Upper lobe of left lung (tissue), 4 donors: ENCODE measurements at regions not wholly inside any gene's neighbourhood (a gene's known extent, or its start where the extent isn't known, plus 50 kb on each side); places are given as distances from the start of the nearest gene placed in this dataset.

ENCODE experiments used
- POLR2A ChIP-seq, 4 donors: fragments of 450-650 bp; IDR thresholded peaks; one replicate each; pipeline ENCODE4 v1.5.1; 2016 to 2017; ENCODE audit warnings: antibody characterized with exemption in 4 of 4, mild to moderate bottlenecking in 2 of 4
- POLR2AphosphoS5 ChIP-seq, 2 donors: sonication (generic); formaldehyde crosslinking; IDR thresholded peaks; one replicate each; pipeline ENCODE4 v1.5.1; 2017; ENCODE audit warnings: antibody characterized with exemption in 2 of 2
- TF ChIP-seq, protein P1 (sequence below), 6 experiments: fragments of 450-650 bp in 4 of 6; fragments of 200-600 bp in 2 of 6; sonication (generic) in 2 of 6; IDR thresholded peaks; one replicate each; pipeline ENCODE4 v1.5.1; 2016 to 2019; ENCODE audit warnings: antibody characterized with exemption in 6 of 6

DNA sequence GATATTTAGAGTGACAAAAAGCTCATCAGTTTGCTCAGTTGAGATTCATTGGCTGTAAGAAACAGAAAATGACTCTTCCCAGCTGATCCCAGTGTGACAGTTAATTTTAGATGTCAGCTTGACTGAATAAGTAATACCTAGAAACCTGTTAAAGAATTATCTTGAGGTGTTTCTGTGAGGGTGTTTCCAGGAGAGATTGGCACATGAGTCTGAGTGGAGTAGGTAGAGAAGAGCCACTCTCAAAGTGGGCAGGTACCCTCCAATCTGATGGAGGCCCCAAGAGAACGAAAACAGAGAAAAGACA, 200.8 kb upstream of the BTBD3 start:
- no peak for TF ChIP-seq POLR2A (IDR thresholded peaks at IDR 0.05)
- TF ChIP-seq POLR2AphosphoS5 (IDR thresholded peaks at IDR 0.05), result no peak
- TF ChIP-seq, protein P1, sequence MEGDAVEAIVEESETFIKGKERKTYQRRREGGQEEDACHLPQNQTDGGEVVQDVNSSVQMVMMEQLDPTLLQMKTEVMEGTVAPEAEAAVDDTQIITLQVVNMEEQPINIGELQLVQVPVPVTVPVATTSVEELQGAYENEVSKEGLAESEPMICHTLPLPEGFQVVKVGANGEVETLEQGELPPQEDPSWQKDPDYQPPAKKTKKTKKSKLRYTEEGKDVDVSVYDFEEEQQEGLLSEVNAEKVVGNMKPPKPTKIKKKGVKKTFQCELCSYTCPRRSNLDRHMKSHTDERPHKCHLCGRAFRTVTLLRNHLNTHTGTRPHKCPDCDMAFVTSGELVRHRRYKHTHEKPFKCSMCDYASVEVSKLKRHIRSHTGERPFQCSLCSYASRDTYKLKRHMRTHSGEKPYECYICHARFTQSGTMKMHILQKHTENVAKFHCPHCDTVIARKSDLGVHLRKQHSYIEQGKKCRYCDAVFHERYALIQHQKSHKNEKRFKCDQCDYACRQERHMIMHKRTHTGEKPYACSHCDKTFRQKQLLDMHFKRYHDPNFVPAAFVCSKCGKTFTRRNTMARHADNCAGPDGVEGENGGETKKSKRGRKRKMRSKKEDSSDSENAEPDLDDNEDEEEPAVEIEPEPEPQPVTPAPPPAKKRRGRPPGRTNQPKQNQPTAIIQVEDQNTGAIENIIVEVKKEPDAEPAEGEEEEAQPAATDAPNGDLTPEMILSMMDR (IDR thresholded peaks at IDR 0.05), result no peak
